ENCODE measurements at regions not wholly inside any gene's neighbourhood (a gene's known extent, or its start where the extent isn't known, plus 50 kb on each side); places are given as distances from the start of the nearest gene placed in this dataset.

- no peak for TF ChIP-seq EZH2phosphoT487 (IDR thresholded peaks at IDR 0.05; ENCODE audit: low read length)
- no peak for TF ChIP-seq CTCF (IDR thresholded peaks at IDR 0.05; ENCODE audit: low read length)
Measured at GRCh38 chr21:19950347-19950746, 1047.9 kb upstream of the NCAM2 start.

Measured in MM.1S (cell line).